DND-41 (cell line): ENCODE measurements at regions not wholly inside any gene's neighbourhood (a gene's known extent, or its start where the extent isn't known, plus 50 kb on each side); places are given as distances from the start of the nearest gene placed in this dataset.

Experiments used
- CTCF ChIP-seq: IDR thresholded peaks from 2 replicates; pipeline ENCODE4 v1.5.1; 2012; ENCODE audit warnings: borderline replicate concordance, low read length, moderate library complexity, mild to moderate bottlenecking; ENCODE audit not compliant: poor library complexity, severe bottlenecking; ENCODE audit errors: extremely low read depth
- EZH2 ChIP-seq: IDR thresholded peaks from 3 replicates; pipeline ENCODE4 v1.6.1; 2012; ENCODE audit warnings: borderline replicate concordance, low read depth, mild to moderate bottlenecking, moderate library complexity, low read length, inconsistent platforms; ENCODE audit not compliant: severe bottlenecking

GRCh38 chr16:5789033-5789432 lies 691.4 kb upstream of the EEF2KMT start:
- TF ChIP-seq CTCF (no peak), EZH2 (no peak)
